ENCODE measurements at regions not wholly inside any gene's neighbourhood (a gene's known extent, or its start where the extent isn't known, plus 50 kb on each side); places are given as distances from the start of the nearest gene placed in this dataset.
A peak's percentile ranks its signal among the peaks of the same experiment; 100 is the strongest.

GRCh38 chr16:54437921-54438320 lies 151.3 kb upstream of the IRX3 start:
- DNase-seq (ENCODE audit: low spot score) = peak; percentile 56

- DNase-seq (ENCODE audit: low spot score) = no peak
These were observed 150.8 kb upstream of the IRX3 start for GRCh38 chr16:54437401-54437800.

- no peak for DNase-seq (ENCODE audit: low spot score)
These were observed 149.8 kb upstream of the IRX3 start for GRCh38 chr16:54436346-54436745.

GRCh38 chr16:54434859-54435258 lies 148.3 kb upstream of the IRX3 start:
- no peak for DNase-seq (ENCODE audit: low spot score)

GRCh38 chr16:54432897-54433229 lies 146.3 kb upstream of the IRX3 start:
- DNase-seq (ENCODE audit: low spot score) = no peak

GRCh38 chr16:54431997-54432896 lies 145.7 kb upstream of the IRX3 start:
- no peak for DNase-seq (ENCODE audit: low spot score)

- DNase-seq (ENCODE audit: low spot score) = no peak
These were observed 144.7 kb upstream of the IRX3 start for GRCh38 chr16:54431041-54431996.

GRCh38 chr16:54430491-54431030 lies 144.0 kb upstream of the IRX3 start:
- no peak for DNase-seq (ENCODE audit: low spot score)

GRCh38 chr16:54429029-54429428 lies 142.4 kb upstream of the IRX3 start:
- no peak for DNase-seq (ENCODE audit: low spot score)

- DNase-seq (ENCODE audit: low spot score) = no peak
These were observed 139.9 kb upstream of the IRX3 start for GRCh38 chr16:54426553-54426849.

GRCh38 chr16:54425681-54426552 lies 139.3 kb upstream of the IRX3 start:
- DNase-seq (ENCODE audit: low spot score) = no peak

GRCh38 chr16:54425068-54425467 lies 138.5 kb upstream of the IRX3 start:
- DNase-seq (ENCODE audit: low spot score) = no peak

GRCh38 chr16:54424043-54424451 lies 137.5 kb upstream of the IRX3 start:
- no peak for DNase-seq (ENCODE audit: low spot score)

- no peak for DNase-seq (ENCODE audit: low spot score)
These were observed 136.0 kb upstream of the IRX3 start for GRCh38 chr16:54422569-54422978.

- DNase-seq (ENCODE audit: low spot score) = no peak
These were observed 135.6 kb upstream of the IRX3 start for GRCh38 chr16:54422159-54422558.

GRCh38 chr16:54421220-54421619 lies 134.6 kb upstream of the IRX3 start:
- no peak for DNase-seq (ENCODE audit: low spot score)

- no peak for DNase-seq (ENCODE audit: low spot score)
These were observed 132.3 kb upstream of the IRX3 start for GRCh38 chr16:54418903-54419302.

GRCh38 chr16:54417384-54417783 lies 130.8 kb upstream of the IRX3 start:
- DNase-seq (ENCODE audit: low spot score) = no peak

- DNase-seq (ENCODE audit: low spot score) = no peak
These were observed 128.1 kb upstream of the IRX3 start for GRCh38 chr16:54414671-54415070.

GRCh38 chr16:54412777-54413455 lies 126.3 kb upstream of the IRX3 start:
- no peak for DNase-seq (ENCODE audit: low spot score)

GRCh38 chr16:54412037-54412436 lies 125.5 kb upstream of the IRX3 start:
- no peak for DNase-seq (ENCODE audit: low spot score)
